Adrenal gland (tissue), 9 donors: ENCODE measurements at regions not wholly inside any gene's neighbourhood (a gene's known extent, or its start where the extent isn't known, plus 50 kb on each side); places are given as distances from the start of the nearest gene placed in this dataset.
"Not testable (repeated sequence)": the region's sequence is repeated elsewhere in the genome, so short reads cannot be mapped to it uniquely, and the experiment has no call there.

Source experiments
- DNase-seq, 7 donors: peaks; one replicate each; pipeline ENCODE4 v3.0.0-alpha.2; 2019 to 2020
- H3K27ac ChIP-seq, 5 donors: fragments of 200-600 bp; sonication (generic) in 4 of 5; 1 replicate in 3 of 5; 2 replicates in 2 of 5; pipeline versions ENCODE4 v1.5.1 to v1.8.0; 2016 to 2020; ENCODE audit warnings: mild to moderate bottlenecking in 1 of 5
- H3K27me3 ChIP-seq: fragments of 200-600 bp; 2 replicates; pipeline ENCODE4 v1.8.0; 2021
- H3K36me3 ChIP-seq, 2 donors: fragments of 200-600 bp; replicated peaks in 1 of 2; 1 replicate in 1 of 2; 2 replicates in 1 of 2; pipeline versions ENCODE4 v1.5.1 to v1.8.0; 2018 to 2022
- H3K4me1 ChIP-seq, 2 donors: fragments of 200-600 bp; replicated peaks in 1 of 2; 1 replicate in 1 of 2; 2 replicates in 1 of 2; pipeline versions ENCODE4 v1.5.1 to v1.8.0; 2018 to 2021
- H3K4me3 ChIP-seq, 4 donors: fragments of 200-600 bp; sonication (generic) in 3 of 4; one replicate each; pipeline ENCODE4 v1.5.1; 2016 to 2018
- H3K9me3 ChIP-seq, 3 donors: fragments of 200-600 bp; sonication (generic) in 1 of 3; replicated peaks in 1 of 3; 1 replicate in 2 of 3; 2 replicates in 1 of 3; pipeline versions ENCODE4 v1.5.1 to v1.8.0; 2016 to 2021
- POLR2A ChIP-seq, 2 donors: fragments of 450-650 bp; IDR thresholded peaks; one replicate each; pipeline ENCODE4 v1.6.1; 2017; ENCODE audit warnings: antibody characterized with exemption in 2 of 2, mild to moderate bottlenecking in 2 of 2, moderate library complexity in 1 of 2
- WGBS, 4 donors: extraction: QIAGEN DNeasy Blood & Tissue Kit in 2 of 4; methylation state at CpG; one replicate each; pipeline versions ENCODE4 v1.1.5 to v1.1.7; 2013 to 2017; 5-methylcytosine and 5-hydroxymethylcytosine counted together
- intact Hi-C, 2 donors: fragments of 100-400 bp; cut with DNase I; formaldehyde crosslinking; loops; one replicate each; pipeline versions ENCODE4 v1.14.1 to v1.15.0; 2022 to 2023
- TF ChIP-seq, protein P1 (sequence below), 6 experiments: fragments of 450-650 bp in 4 of 6; fragments of 200-600 bp in 2 of 6; sonication (generic) in 1 of 6; IDR thresholded peaks; 1 replicate in 5 of 6; 2 replicates in 1 of 6; pipeline versions ENCODE4 v1.5.1 to v1.8.0; 2016 to 2021; ENCODE audit warnings: antibody characterized with exemption in 6 of 6, mild to moderate bottlenecking in 2 of 6, moderate library complexity in 1 of 6
- donor health status: healthy with polysubstance abuse.
- donor health status: Bipolar disorder and iron deficiency.
- donor health status: DM: yes; HTN: yes; CAD: no.
- donor health status: DM: no; HTN: no; CAD: no.
- donor health status: DM: no; HTN: no; CAD: no.

- H3K27ac ChIP-seq = no peak overlapping the region
- H3K4me3 ChIP-seq = no peak overlapping the region
- no peaks in the 10 kb centered on the region for H3K27me3 ChIP-seq
- no peaks in the 10 kb centered on the region for H3K4me1 ChIP-seq
- TF ChIP-seq, protein P1, sequence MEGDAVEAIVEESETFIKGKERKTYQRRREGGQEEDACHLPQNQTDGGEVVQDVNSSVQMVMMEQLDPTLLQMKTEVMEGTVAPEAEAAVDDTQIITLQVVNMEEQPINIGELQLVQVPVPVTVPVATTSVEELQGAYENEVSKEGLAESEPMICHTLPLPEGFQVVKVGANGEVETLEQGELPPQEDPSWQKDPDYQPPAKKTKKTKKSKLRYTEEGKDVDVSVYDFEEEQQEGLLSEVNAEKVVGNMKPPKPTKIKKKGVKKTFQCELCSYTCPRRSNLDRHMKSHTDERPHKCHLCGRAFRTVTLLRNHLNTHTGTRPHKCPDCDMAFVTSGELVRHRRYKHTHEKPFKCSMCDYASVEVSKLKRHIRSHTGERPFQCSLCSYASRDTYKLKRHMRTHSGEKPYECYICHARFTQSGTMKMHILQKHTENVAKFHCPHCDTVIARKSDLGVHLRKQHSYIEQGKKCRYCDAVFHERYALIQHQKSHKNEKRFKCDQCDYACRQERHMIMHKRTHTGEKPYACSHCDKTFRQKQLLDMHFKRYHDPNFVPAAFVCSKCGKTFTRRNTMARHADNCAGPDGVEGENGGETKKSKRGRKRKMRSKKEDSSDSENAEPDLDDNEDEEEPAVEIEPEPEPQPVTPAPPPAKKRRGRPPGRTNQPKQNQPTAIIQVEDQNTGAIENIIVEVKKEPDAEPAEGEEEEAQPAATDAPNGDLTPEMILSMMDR (IDR thresholded peaks at IDR 0.05) = no peak
- no peak for TF ChIP-seq POLR2A (IDR thresholded peaks at IDR 0.05)
- no peak for DNase-seq
- no peaks in the 10 kb centered on the region for H3K36me3 ChIP-seq
- intact Hi-C loops = no loop called here
- H3K9me3 ChIP-seq = peaks cover 0 to 4% (median 0%) of the 10 kb centered on the region in 3 donors
Observed at GRCh38 chr14:46137786-46138185, 513.8 kb downstream of the RPL10L start.

DNA sequence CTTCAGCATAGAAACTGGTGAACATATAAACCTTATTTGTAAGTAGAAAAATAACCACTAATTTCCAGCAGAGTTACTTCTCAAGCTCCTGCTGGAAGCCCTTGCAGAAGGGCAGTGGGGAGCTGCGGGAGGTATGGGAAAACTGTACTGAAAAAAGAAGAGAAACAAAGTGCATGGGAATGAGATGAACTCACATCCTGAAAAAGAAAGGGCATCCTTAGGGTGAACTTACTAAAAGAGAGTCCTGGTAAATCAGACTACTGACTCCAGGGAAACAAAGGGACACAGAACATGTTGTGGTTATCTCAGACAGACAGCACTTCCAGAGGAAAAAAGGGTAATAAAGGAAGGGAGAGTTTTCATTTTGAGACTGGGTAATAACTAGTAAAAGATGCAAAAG is 515.1 kb downstream of the RPL10L start:
- no peak for DNase-seq
- Histone ChIP-seq H3K36me3 (no peaks in the 10 kb centered on the region), H3K4me1 (no peaks in the 10 kb centered on the region), H3K4me3 (no peak overlapping the region), H3K27ac (no peak overlapping the region), H3K27me3 (no peaks in the 10 kb centered on the region), H3K9me3 (peaks cover 0 to 4% (median 0%) of the 10 kb centered on the region in 3 donors)
- intact Hi-C loops = no loop called here
- TF ChIP-seq POLR2A (IDR thresholded peaks at IDR 0.05) = no peak
- TF ChIP-seq, protein P1 (IDR thresholded peaks at IDR 0.05) = no peak
- 54 to 75% (median 66%) methylated on average over 1 of the region's 1 CpG for WGBS, 4 donors

DNA sequence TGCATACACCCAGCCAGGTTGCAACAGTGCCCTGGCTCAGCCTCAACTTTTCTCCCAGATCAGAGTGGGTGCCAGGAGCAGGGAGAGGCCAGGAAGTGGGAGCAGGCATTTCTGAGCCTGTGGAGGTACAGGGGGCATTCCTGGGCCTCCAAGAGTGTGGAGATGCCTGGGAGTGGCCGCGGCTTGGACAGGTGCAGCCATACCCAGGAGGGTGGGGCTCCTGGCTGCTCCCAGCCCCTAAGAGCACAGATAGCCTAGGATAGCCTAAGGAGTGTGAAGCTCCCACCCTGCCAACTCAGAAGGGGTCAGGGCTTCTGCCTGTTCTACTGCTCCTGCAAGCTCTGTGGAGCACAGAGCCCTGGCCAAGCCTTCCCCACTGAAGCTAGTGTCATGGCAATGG is 543.4 kb downstream of the RPL10L start:
- Histone ChIP-seq H3K27ac (no peak overlapping the region), H3K9me3 (no peaks in the 10 kb centered on the region), H3K36me3 (no peaks in the 10 kb centered on the region), H3K27me3 (no peaks in the 10 kb centered on the region), H3K4me1 (no peaks in the 10 kb centered on the region), H3K4me3 (no peak overlapping the region)
- DNase-seq = no peak
- TF ChIP-seq, protein P1 (IDR thresholded peaks at IDR 0.05) = no peak
- no peak for TF ChIP-seq POLR2A (IDR thresholded peaks at IDR 0.05)
- WGBS, 4 donors = 92 to 93% methylated on average over 2 of the region's 2 CpGs; no CpG with 5 or more reads in 2 of the 4 donors
- intact Hi-C loops = no loop called here

DNA sequence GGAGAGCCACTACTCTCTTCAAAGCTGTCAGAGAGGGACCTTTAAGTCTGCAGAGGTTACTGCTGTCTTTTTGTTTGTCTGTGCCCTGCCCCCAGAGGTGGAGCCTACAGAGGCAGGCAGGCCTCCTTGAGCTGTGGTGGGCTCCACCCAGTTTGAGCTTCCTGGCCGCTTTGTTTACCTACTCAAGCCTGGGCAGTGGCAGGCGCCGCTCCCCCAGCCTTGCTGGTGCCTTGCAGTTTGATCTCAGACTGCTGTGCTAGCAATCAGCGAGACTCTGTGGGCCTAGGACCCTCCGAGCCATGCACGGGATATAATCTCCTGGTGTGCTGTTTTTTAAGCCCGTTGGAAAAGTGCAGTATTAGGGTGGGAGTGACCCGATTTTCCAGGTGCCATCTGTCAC is 550.7 kb downstream of the RPL10L start:
- H3K27ac ChIP-seq, intact Hi-C loops, H3K4me3 ChIP-seq, DNase-seq, H3K36me3 ChIP-seq, H3K27me3 ChIP-seq, H3K4me1 ChIP-seq, H3K9me3 ChIP-seq: not testable (repeated sequence)
- 83 to 90% (median 85%) methylated on average over 7 to 8 of the region's 8 CpGs for WGBS, 4 donors

DNA sequence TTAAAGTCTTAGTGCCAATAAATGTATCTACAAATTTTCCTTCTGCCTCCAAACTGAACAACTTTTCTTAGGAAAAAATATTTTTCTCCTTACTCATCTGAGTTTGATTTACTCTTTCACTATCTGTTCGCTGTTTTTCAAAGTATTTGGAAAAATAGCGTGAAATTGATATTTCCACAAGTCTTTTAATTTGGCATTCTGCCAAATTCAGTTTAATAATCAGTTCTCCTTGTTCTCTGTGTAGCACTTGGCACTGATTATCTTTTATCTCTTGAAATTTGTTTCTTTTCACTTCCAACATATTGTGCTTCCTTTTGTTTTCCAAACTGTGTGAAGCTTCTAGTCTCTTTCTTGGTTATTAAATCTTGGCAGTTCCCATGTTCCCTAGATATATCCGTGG is 559.8 kb downstream of the RPL10L start:
- WGBS, 4 donors = 55 to 70% (median 59%) methylated on average over 3 of the region's 3 CpGs
- intact Hi-C loops = no loop called here
- Histone ChIP-seq H3K27me3 (no peaks in the 10 kb centered on the region), H3K9me3 (no peaks in the 10 kb centered on the region), H3K4me3 (no peak overlapping the region), H3K4me1 (no peaks in the 10 kb centered on the region), H3K36me3 (no peaks in the 10 kb centered on the region), H3K27ac (no peak overlapping the region)
- TF ChIP-seq, protein P1 (IDR thresholded peaks at IDR 0.05) = no peak
- TF ChIP-seq POLR2A (IDR thresholded peaks at IDR 0.05) = no peak
- DNase-seq = no peak
